ENCODE measurements at regions not wholly inside any gene's neighbourhood (a gene's known extent, or its start where the extent isn't known, plus 50 kb on each side); places are given as distances from the start of the nearest gene placed in this dataset.
"Not testable (repeated sequence)": the region's sequence is repeated elsewhere in the genome, so short reads cannot be mapped to it uniquely, and the experiment has no call there.

DNA sequence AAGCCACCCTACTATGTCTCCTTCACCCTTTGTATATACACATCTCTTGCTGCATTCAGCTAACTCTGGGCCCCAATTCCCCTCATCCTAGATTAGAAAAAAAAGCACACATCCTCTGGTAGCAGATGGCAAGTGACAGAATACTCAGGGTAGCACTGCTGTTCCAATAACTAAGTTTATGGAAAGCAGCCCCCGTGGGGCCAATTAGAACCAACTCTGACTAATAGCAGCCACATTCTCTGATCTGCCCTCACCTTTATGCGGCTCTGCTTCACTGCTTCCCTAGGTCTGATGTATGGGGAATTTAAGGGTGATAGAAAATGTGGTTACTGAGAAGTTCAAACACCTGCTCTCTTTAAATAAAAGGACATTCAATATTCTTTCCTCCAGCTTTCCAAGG is 74.9 kb upstream of the SETMAR start:
- no peak for DNase-seq

DNA sequence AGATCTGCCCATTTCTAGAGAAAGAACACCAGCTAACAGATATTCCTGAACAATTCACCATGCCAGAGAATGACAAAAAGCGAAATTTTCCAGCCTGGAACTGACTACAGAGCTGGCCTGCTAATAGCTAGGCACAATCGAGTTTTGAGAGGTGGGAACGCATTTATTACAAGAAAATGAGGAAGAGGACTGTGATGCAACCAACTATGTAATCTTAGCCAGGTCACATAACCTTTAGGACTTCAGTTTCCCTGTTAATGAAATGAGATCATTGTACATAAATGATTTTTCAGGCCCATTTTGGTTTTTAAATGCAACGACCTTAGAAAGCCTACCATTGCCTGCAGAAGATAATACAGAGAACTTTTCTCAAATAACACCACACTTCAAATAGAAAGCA is 72.1 kb upstream of the SETMAR start:
- no peak for DNase-seq

GRCh38 chr3:4232798-4233197 is 70.4 kb upstream of the SETMAR start:
- no peak for DNase-seq

GRCh38 chr3:4233488-4233887 is 69.7 kb upstream of the SETMAR start:
- no peak for DNase-seq

GRCh38 chr3:4234889-4235288 is 68.3 kb upstream of the SETMAR start:
- no peak for DNase-seq

- no peak for DNase-seq
Observed at GRCh38 chr3:4235690-4236089, 67.5 kb upstream of the SETMAR start.

- DNase-seq, result peak; percentile 77
Observed at GRCh38 chr3:4241595-4242170, 61.5 kb upstream of the SETMAR start.

GRCh38 chr3:4245671-4246070 is 57.5 kb upstream of the SETMAR start:
- DNase-seq, result no peak

DNA sequence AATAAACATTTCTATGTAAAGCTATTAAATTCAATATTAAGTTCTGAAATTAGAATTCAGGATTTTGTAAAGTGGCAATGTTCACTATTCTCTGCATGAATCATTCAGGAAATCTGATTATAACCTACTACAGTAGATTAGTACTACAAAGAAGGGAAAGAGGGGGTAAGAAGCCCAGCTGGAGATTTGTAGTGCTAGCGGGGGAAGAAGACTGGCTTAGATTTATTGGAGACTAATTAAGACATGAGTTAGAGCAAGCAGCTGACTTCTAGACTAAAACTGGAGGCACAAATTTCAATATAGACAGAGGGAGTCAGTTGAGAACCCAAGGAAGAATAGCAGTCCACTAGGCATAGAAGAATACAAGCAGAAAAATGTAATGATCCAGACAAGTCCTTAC is 55.8 kb upstream of the SETMAR start:
- no peak for DNase-seq

GRCh38 chr3:4250064-4250463 is 53.1 kb upstream of the SETMAR start:
- no peak for DNase-seq

DNA sequence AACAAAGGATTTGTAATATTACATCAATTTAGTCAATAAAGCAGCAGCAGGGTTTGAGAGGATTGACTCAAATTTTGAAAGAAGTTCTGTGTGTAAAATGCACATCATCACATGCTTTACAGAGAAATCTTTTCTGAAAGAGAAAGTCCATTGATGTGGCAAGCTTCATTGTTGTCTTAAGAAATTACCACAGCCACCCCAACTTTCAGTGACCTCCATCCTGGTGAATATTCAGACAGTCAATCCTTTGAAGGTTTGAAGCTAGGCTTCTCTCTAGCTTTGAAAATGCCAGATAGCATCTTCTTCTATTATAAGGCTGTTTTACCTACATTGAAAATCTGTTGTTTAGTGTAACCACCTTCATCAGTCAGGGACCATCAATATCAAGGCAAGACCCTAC is 51.8 kb upstream of the SETMAR start:
- no peak for DNase-seq

DNA sequence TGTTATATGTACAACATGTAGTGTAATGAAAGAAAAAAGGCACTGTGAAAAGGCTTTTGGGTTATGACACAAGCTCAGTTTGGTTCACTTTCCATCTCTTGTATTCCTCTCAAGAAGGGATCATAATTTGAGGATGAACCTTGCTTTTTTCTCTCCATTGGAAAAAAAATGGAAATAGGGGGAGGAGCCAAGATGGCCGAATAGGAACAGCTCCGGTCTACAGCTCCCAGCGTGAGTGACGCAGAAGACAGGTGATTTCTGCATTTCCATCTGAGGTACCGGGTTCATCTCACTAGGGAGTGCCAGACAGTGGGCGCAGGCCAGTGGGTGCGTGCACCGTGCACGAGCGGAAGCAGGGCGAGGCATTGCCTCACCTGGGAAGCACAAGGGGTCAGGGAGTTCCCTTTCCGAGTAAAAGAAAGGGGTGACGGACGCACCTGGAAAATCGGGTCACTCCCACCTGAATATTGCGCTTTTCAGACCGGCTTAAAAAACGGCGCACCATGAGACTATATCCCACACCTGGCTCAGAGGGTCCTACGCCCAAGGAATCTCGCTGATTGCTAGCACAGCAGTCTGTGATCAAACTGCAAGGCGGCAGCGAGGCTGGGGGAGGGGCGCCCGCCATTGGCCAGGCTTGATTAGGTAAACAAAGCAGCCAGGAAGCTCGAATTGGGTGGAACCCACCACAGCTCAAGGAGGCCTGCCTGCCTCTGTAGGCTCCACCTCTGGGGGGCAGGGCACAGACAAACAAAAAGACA is 49.9 kb upstream of the SETMAR start:
- DNase-seq, result not testable (repeated sequence)

Measured in NCI-H1048 (cell line).